ENCODE measurements at regions not wholly inside any gene's neighbourhood (a gene's known extent, or its start where the extent isn't known, plus 50 kb on each side); places are given as distances from the start of the nearest gene placed in this dataset.
"Not testable (repeated sequence)": the region's sequence is repeated elsewhere in the genome, so short reads cannot be mapped to it uniquely, and the experiment has no call there.

GRCh38 chr21:14826630-14827029, 238.2 kb downstream of the NRIP1 start:
- no peak for DNase-seq

GRCh38 chr21:14825514-14825974, 239.3 kb downstream of the NRIP1 start:
- DNase-seq, result no peak

- DNase-seq, result peak in 2 of 3 donors; percentile 11 to 57
These were observed 240.7 kb downstream of the NRIP1 start for GRCh38 chr21:14824126-14824525.

GRCh38 chr21:14817311-14817710, 247.5 kb downstream of the NRIP1 start:
- DNase-seq, result no peak

- DNase-seq, result no peak
These were observed 249.8 kb downstream of the NRIP1 start for GRCh38 chr21:14814991-14815390.

- DNase-seq, result no peak
These were observed 250.5 kb downstream of the NRIP1 start for GRCh38 chr21:14814282-14814681.

GRCh38 chr21:14804170-14804569, 258.1 kb upstream of the SAMSN1 start:
- DNase-seq, result not testable (repeated sequence)

- DNase-seq, result no peak
These were observed 251.4 kb upstream of the SAMSN1 start for GRCh38 chr21:14797543-14797942.

- DNase-seq, result no peak
These were observed 241.2 kb upstream of the SAMSN1 start for GRCh38 chr21:14787312-14787711.

- DNase-seq, result no peak
These were observed 239.6 kb upstream of the SAMSN1 start for GRCh38 chr21:14785679-14786078.

GRCh38 chr21:14773777-14774345, 227.7 kb upstream of the SAMSN1 start:
- DNase-seq, result peak; percentile 19 to 25 (median 23)

- no peak for DNase-seq
These were observed 225.5 kb upstream of the SAMSN1 start for GRCh38 chr21:14771593-14771992.

GRCh38 chr21:14768042-14768441, 221.9 kb upstream of the SAMSN1 start:
- DNase-seq, result no peak

- DNase-seq, result no peak
These were observed 221.2 kb upstream of the SAMSN1 start for GRCh38 chr21:14767192-14767852.

GRCh38 chr21:14766241-14766640, 220.1 kb upstream of the SAMSN1 start:
- no peak for DNase-seq

GRCh38 chr21:14763695-14764064, 217.6 kb upstream of the SAMSN1 start:
- no peak for DNase-seq

- peak in 2 of 3 donors; percentile 13 to 43 for DNase-seq
These were observed 216.9 kb upstream of the SAMSN1 start for GRCh38 chr21:14762734-14763694.

- DNase-seq, result no peak
These were observed 216.2 kb upstream of the SAMSN1 start for GRCh38 chr21:14762327-14762726.

- no peak for DNase-seq
These were observed 213.2 kb upstream of the SAMSN1 start for GRCh38 chr21:14759285-14759684.

- DNase-seq, result no peak
These were observed 212.7 kb upstream of the SAMSN1 start for GRCh38 chr21:14758849-14759248.

- no peak for DNase-seq
These were observed 211.6 kb upstream of the SAMSN1 start for GRCh38 chr21:14757533-14758327.

- no peak for DNase-seq
These were observed 209.0 kb upstream of the SAMSN1 start for GRCh38 chr21:14755086-14755485.

All from muscle of back (tissue), 3 donors.